Suprapubic skin (tissue), 4 donors: ENCODE measurements at regions not wholly inside any gene's neighbourhood (a gene's known extent, or its start where the extent isn't known, plus 50 kb on each side); places are given as distances from the start of the nearest gene placed in this dataset.

Experiments used
- DNase-seq, 2 donors: peaks; one replicate each; pipeline ENCODE4 v3.0.0-alpha.2; 2019; ENCODE audit warnings: low spot score in 2 of 2
- H3K27ac ChIP-seq: fragments of 200-600 bp; sonication (generic); one replicate; pipeline ENCODE4 v1.5.1; 2019
- H3K27me3 ChIP-seq: fragments of 200-600 bp; sonication (generic); one replicate; pipeline ENCODE4 v1.5.1; 2019
- H3K36me3 ChIP-seq: fragments of 200-600 bp; sonication (generic); one replicate; pipeline ENCODE4 v1.5.1; 2019
- H3K4me1 ChIP-seq: fragments of 200-600 bp; sonication (generic); one replicate; pipeline ENCODE4 v1.5.1; 2019
- H3K4me3 ChIP-seq: fragments of 200-600 bp; sonication (generic); one replicate; pipeline ENCODE4 v1.5.1; 2019; ENCODE audit warnings: mild to moderate bottlenecking
- H3K9me3 ChIP-seq: fragments of 200-600 bp; sonication (generic); one replicate; pipeline ENCODE4 v1.5.1; 2019
- CTCF ChIP-seq, 2 donors: fragments of 200-600 bp in 1 of 2; fragments of 450-650 bp in 1 of 2; sonication (generic) in 1 of 2; IDR thresholded peaks; one replicate each; pipeline ENCODE4 v1.5.1; 2016 to 2019; ENCODE audit warnings: antibody characterized with exemption in 2 of 2, mild to moderate bottlenecking in 1 of 2, moderate library complexity in 1 of 2
- EP300 ChIP-seq: sonication (generic); formaldehyde crosslinking; IDR thresholded peaks from one replicate; pipeline ENCODE4 v1.6.1; 2017; ENCODE audit warnings: antibody characterized with exemption
- POLR2A ChIP-seq, 2 donors: fragments of 450-650 bp; IDR thresholded peaks; one replicate each; pipeline ENCODE4 v1.6.1; 2017; ENCODE audit warnings: antibody characterized with exemption in 2 of 2, mild to moderate bottlenecking in 2 of 2, moderate library complexity in 2 of 2
- POLR2AphosphoS5 ChIP-seq, 3 donors: sonication (generic); formaldehyde crosslinking; IDR thresholded peaks; one replicate each; pipeline ENCODE4 v1.6.1; 2017; ENCODE audit warnings: antibody characterized with exemption in 3 of 3
- WGBS: methylation state at CpG from one replicate; pipeline ENCODE4 v1.1.5; 2018; 5-methylcytosine and 5-hydroxymethylcytosine counted together

GRCh38 chr2:172234716-172235691 lies 132.3 kb upstream of the DLX2 start:
- peak overlapping the region; percentile 44 for H3K4me3 ChIP-seq
- no peak for TF ChIP-seq POLR2AphosphoS5 (IDR thresholded peaks at IDR 0.05)
- TF ChIP-seq CTCF (IDR thresholded peaks at IDR 0.05): no peak
- H3K4me1 ChIP-seq: peaks cover 47% of the 10 kb centered on the region
- no peak overlapping the region for H3K27ac ChIP-seq
- H3K9me3 ChIP-seq: no peaks in the 10 kb centered on the region
- no peak for DNase-seq
- peaks cover 41% of the 10 kb centered on the region for H3K27me3 ChIP-seq
- 9% methylated on average over 50 of the region's 65 CpGs for WGBS
- H3K36me3 ChIP-seq: no peaks in the 10 kb centered on the region

GRCh38 chr2:172239944-172240590 lies 137.4 kb upstream of the DLX2 start:
- Histone ChIP-seq H3K27me3 (peaks cover 25% of the 10 kb centered on the region), H3K4me1 (peaks cover 10% of the 10 kb centered on the region), H3K4me3 (no peak overlapping the region), H3K9me3 (no peaks in the 10 kb centered on the region), H3K27ac (no peak overlapping the region), H3K36me3 (no peaks in the 10 kb centered on the region)
- TF ChIP-seq CTCF (IDR thresholded peaks at IDR 0.05): no peak
- 74% methylated on average over 7 of the region's 8 CpGs for WGBS
- DNase-seq: no peak

- no peak for DNase-seq
- peaks cover 4% of the 10 kb centered on the region for H3K4me1 ChIP-seq
- H3K27me3 ChIP-seq: peaks cover 16% of the 10 kb centered on the region
- H3K27ac ChIP-seq: no peak overlapping the region
- H3K36me3 ChIP-seq: no peaks in the 10 kb centered on the region
- 66% methylated on average over 3 of the region's 3 CpGs for WGBS
- H3K9me3 ChIP-seq: no peaks in the 10 kb centered on the region
- no peak overlapping the region for H3K4me3 ChIP-seq
- TF ChIP-seq CTCF (IDR thresholded peaks at IDR 0.05): no peak
- no peak for TF ChIP-seq EP300
- no peak for TF ChIP-seq POLR2AphosphoS5 (IDR thresholded peaks at IDR 0.05)
- no peak for TF ChIP-seq POLR2A (IDR thresholded peaks at IDR 0.05)
These were observed 138.5 kb upstream of the DLX2 start for GRCh38 chr2:172241222-172241621.

- Histone ChIP-seq H3K4me1 (peaks cover 4% of the 10 kb centered on the region), H3K27me3 (peaks cover 6% of the 10 kb centered on the region), H3K9me3 (no peaks in the 10 kb centered on the region), H3K27ac (no peak overlapping the region), H3K36me3 (no peaks in the 10 kb centered on the region), H3K4me3 (no peak overlapping the region)
- DNase-seq: no peak
- WGBS: 100% methylated on average over 1 of the region's 1 CpG
- TF ChIP-seq CTCF (IDR thresholded peaks at IDR 0.05) (no peak), POLR2A (IDR thresholded peaks at IDR 0.05) (no peak), EP300 (no peak), POLR2AphosphoS5 (IDR thresholded peaks at IDR 0.05) (no peak)
These were observed 139.8 kb upstream of the DLX2 start for GRCh38 chr2:172242471-172242870.

GRCh38 chr2:172242961-172243360 lies 140.3 kb upstream of the DLX2 start:
- Histone ChIP-seq H3K27ac (no peak overlapping the region), H3K36me3 (no peaks in the 10 kb centered on the region), H3K4me3 (no peak overlapping the region), H3K4me1 (peaks cover 4% of the 10 kb centered on the region), H3K27me3 (peaks cover 5% of the 10 kb centered on the region), H3K9me3 (no peaks in the 10 kb centered on the region)
- no peak for DNase-seq
- WGBS: 100% methylated on average over 1 of the region's 1 CpG
- no peak for TF ChIP-seq POLR2AphosphoS5 (IDR thresholded peaks at IDR 0.05)
- TF ChIP-seq EP300: no peak
- no peak for TF ChIP-seq POLR2A (IDR thresholded peaks at IDR 0.05)
- TF ChIP-seq CTCF (IDR thresholded peaks at IDR 0.05): no peak
